Uterus (tissue), 2 donors: ENCODE measurements at regions not wholly inside any gene's neighbourhood (a gene's known extent, or its start where the extent isn't known, plus 50 kb on each side); places are given as distances from the start of the nearest gene placed in this dataset.

Experiments
- CTCF ChIP-seq, 4 experiments: fragments of 200-600 bp in 2 of 4; fragments of 450-650 bp in 2 of 4; sonication (generic) in 2 of 4; IDR thresholded peaks; one replicate each; pipeline ENCODE4 v1.5.1; 2016 to 2019; ENCODE audit warnings: antibody characterized with exemption in 4 of 4, mild to moderate bottlenecking in 2 of 4, moderate library complexity in 1 of 4
- POLR2A ChIP-seq, 2 donors: fragments of 450-650 bp; IDR thresholded peaks; one replicate each; pipeline ENCODE4 v1.6.1; 2016; ENCODE audit warnings: antibody characterized with exemption in 2 of 2, mild to moderate bottlenecking in 1 of 2, moderate library complexity in 1 of 2

GRCh38 chr6:40916845-40917244 lies 122.2 kb downstream of the UNC5CL start:
- no peak for TF ChIP-seq POLR2A (IDR thresholded peaks at IDR 0.05)
- TF ChIP-seq CTCF (IDR thresholded peaks at IDR 0.05), result no peak
